ENCODE measurements at regions not wholly inside any gene's neighbourhood (a gene's known extent, or its start where the extent isn't known, plus 50 kb on each side); places are given as distances from the start of the nearest gene placed in this dataset.
A peak's percentile ranks its signal among the peaks of the same experiment; 100 is the strongest.

DNA sequence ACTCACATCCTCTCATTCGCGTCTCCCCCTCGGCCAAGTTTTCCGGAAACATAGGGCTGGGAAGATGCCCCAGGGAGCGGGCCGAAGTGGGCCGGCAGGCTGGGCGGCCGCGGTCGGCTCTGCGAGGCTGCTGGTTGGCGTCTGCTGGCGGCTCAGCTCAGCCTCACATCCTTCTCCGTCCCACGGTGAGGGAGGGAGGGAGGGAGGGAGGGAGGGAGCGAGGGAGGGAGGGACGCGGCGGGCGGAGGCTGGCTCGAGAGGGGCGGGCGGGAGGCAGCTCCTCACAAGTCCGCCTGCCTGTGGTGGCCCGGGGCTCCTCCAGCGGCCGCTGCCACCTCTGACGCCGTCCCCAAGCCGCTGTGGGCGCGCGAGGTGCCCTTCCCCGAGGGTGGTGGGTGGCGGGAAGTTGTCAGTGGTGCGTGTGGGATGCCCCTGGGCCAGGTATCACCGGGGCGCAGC lies 93.8 kb downstream of the RFLNA start:
- H3K36me3 ChIP-seq (replicated peaks; ENCODE audit: insufficient read depth, low read length), result no peaks in the 10 kb centered on the region
- H3K27ac ChIP-seq (ENCODE audit: low read length), result peak overlapping the region; percentile 55; the same call in 1 of the 2 replicates
- H3K79me2 ChIP-seq (ENCODE audit: low read length), result 0 out of 2 replicates have a peak, but pooled peaks cover 4% of the 10 kb centered on the region
- peak; percentile 31 for DNase-seq
- H3K9ac ChIP-seq (ENCODE audit: low read length), result peak overlapping the region; percentile 37; the same call in 1 of the 2 replicates
- H3K4me3 ChIP-seq (ENCODE audit: low read length), result peak overlapping the region; percentile 41; the same call in 1 of the 2 replicates
- no peaks in the 10 kb centered on the region for H3K9me3 ChIP-seq (replicated peaks; ENCODE audit: insufficient read depth, low read length)
- H3K27me3 ChIP-seq (replicated peaks; ENCODE audit: insufficient read depth, low read length), result no peaks in the 10 kb centered on the region
- H3K4me1 ChIP-seq (ENCODE audit: low read length), result peaks cover 18% of the 10 kb centered on the region
- H3K4me2 ChIP-seq (ENCODE audit: low read depth, low read length), result peak overlapping the region; percentile 62
- H3K9me2 ChIP-seq (replicated peaks; ENCODE audit: insufficient read depth, low read length), result no peaks in the 10 kb centered on the region
- no peak for TF ChIP-seq EZH2phosphoT487 (IDR thresholded peaks at IDR 0.05; ENCODE audit: low read length)
- peaks cover 6% of the 10 kb centered on the region for H3F3A ChIP-seq (ENCODE audit: insufficient read depth, low read length)
- H2AFZ ChIP-seq (ENCODE audit: low read length), result no peak overlapping the region
- H4K20me1 ChIP-seq (ENCODE audit: insufficient read depth, low read length), result no peaks in the 10 kb centered on the region

DNA sequence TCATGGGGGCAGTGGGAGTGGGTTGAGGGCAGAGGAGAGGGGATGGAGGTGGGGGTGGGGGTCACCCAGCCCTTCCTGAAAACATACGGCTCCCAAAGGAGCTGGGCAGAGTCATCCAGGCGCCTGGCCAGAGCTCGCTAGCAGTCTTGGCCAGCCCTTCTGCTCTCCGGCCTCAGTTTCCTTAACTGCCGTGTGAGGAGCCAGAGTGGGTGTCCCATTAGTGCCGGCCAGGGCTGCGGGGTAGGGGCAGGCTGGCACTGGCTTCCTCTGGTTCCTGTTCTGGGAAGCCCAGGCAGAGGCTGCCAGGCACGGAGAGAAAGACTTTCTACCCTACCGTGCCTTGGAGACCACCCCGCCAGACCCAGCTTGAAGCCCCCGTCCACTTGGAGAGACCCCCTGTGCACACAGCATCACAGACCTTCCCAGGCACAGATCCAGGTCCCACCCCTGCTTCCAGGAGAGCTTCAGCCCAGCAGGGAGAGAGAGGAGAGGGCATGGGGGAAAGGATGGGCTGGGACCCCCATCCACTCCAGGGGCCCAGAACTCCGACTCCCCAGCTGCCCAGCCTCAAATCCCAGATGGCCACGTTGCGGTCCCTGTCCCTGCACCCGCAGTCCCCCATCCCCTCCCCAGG lies 93.3 kb downstream of the RFLNA start:
- Histone ChIP-seq H3K9me2 (replicated peaks; ENCODE audit: insufficient read depth, low read length) (no peaks in the 10 kb centered on the region), H3K9ac (ENCODE audit: low read length) (no peak overlapping the region), H3K36me3 (replicated peaks; ENCODE audit: insufficient read depth, low read length) (no peaks in the 10 kb centered on the region), H3K27me3 (replicated peaks; ENCODE audit: insufficient read depth, low read length) (no peaks in the 10 kb centered on the region), H4K20me1 (ENCODE audit: insufficient read depth, low read length) (no peaks in the 10 kb centered on the region), H3K4me2 (ENCODE audit: low read depth, low read length) (peak overlapping the region; percentile 37), H3K27ac (ENCODE audit: low read length) (no peak overlapping the region), H3K4me3 (ENCODE audit: low read length) (no peak overlapping the region), H3K9me3 (replicated peaks; ENCODE audit: insufficient read depth, low read length) (no peaks in the 10 kb centered on the region), H3K4me1 (ENCODE audit: low read length) (peaks cover 18% of the 10 kb centered on the region), H3F3A (ENCODE audit: insufficient read depth, low read length) (peaks cover 6% of the 10 kb centered on the region), H2AFZ (ENCODE audit: low read length) (no peak overlapping the region), H3K79me2 (ENCODE audit: low read length) (0 out of 2 replicates have a peak, but pooled peaks cover 4% of the 10 kb centered on the region)
- TF ChIP-seq EZH2 (optimal IDR thresholded peaks at IDR 0.05; ENCODE audit: low read depth, low read length) (no peak), EZH2phosphoT487 (IDR thresholded peaks at IDR 0.05; ENCODE audit: low read length) (no peak)
- TF ChIP-seq, protein P1, sequence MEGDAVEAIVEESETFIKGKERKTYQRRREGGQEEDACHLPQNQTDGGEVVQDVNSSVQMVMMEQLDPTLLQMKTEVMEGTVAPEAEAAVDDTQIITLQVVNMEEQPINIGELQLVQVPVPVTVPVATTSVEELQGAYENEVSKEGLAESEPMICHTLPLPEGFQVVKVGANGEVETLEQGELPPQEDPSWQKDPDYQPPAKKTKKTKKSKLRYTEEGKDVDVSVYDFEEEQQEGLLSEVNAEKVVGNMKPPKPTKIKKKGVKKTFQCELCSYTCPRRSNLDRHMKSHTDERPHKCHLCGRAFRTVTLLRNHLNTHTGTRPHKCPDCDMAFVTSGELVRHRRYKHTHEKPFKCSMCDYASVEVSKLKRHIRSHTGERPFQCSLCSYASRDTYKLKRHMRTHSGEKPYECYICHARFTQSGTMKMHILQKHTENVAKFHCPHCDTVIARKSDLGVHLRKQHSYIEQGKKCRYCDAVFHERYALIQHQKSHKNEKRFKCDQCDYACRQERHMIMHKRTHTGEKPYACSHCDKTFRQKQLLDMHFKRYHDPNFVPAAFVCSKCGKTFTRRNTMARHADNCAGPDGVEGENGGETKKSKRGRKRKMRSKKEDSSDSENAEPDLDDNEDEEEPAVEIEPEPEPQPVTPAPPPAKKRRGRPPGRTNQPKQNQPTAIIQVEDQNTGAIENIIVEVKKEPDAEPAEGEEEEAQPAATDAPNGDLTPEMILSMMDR (IDR thresholded peaks at IDR 0.05; ENCODE audit: low read length), result no peak
- no peak for DNase-seq

DNA sequence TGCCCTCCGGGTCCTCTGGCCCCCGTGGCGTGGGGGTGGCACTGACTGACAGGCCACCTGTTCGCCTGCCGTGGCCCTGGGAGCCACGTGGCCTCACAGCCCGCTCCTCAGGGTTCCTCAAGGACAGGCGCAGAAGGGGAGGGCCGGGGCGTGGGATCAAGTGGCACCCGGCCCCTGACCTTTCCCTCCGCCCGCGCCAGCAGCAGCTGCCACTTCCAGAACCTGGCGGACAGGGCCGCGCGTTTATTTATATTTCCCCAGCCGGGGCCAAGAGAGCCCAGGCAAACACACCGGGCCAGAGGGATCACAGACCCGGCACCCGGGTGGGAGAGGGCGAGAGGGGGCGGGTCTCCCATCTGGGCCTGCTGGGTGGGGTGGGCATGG lies 92.6 kb downstream of the RFLNA start:
- Histone ChIP-seq H3K4me2 (ENCODE audit: low read depth, low read length) (no peak overlapping the region), H3K27ac (ENCODE audit: low read length) (no peak overlapping the region), H3K9ac (ENCODE audit: low read length) (no peak overlapping the region)

More for the DNA sequence above, 92.6 kb downstream of the RFLNA start:
- H3K9me3 ChIP-seq (replicated peaks; ENCODE audit: insufficient read depth, low read length), result no peaks in the 10 kb centered on the region
- no peaks in the 10 kb centered on the region for H3K27me3 ChIP-seq (replicated peaks; ENCODE audit: insufficient read depth, low read length)
- no peaks in the 10 kb centered on the region for H3K36me3 ChIP-seq (replicated peaks; ENCODE audit: insufficient read depth, low read length)
- H3K4me3 ChIP-seq (ENCODE audit: low read length), result no peak overlapping the region
- H2AFZ ChIP-seq (ENCODE audit: low read length), result no peak overlapping the region
- peaks cover 6% of the 10 kb centered on the region for H3F3A ChIP-seq (ENCODE audit: insufficient read depth, low read length)
- H4K20me1 ChIP-seq (ENCODE audit: insufficient read depth, low read length), result no peaks in the 10 kb centered on the region
- peaks cover 15% of the 10 kb centered on the region for H3K4me1 ChIP-seq (ENCODE audit: low read length)
- no peaks in the 10 kb centered on the region for H3K9me2 ChIP-seq (replicated peaks; ENCODE audit: insufficient read depth, low read length)
- H3K79me2 ChIP-seq (ENCODE audit: low read length), result 0 out of 2 replicates have a peak, but pooled peaks cover 4% of the 10 kb centered on the region
- TF ChIP-seq EZH2phosphoT487 (IDR thresholded peaks at IDR 0.05; ENCODE audit: low read length), result no peak
- TF ChIP-seq, protein P1 (IDR thresholded peaks at IDR 0.05; ENCODE audit: low read length), result no peak
- no peak for TF ChIP-seq EZH2 (optimal IDR thresholded peaks at IDR 0.05; ENCODE audit: low read depth, low read length)
- DNase-seq, result no peak
